B cell (primary cell): ENCODE measurements at regions not wholly inside any gene's neighbourhood (a gene's known extent, or its start where the extent isn't known, plus 50 kb on each side); places are given as distances from the start of the nearest gene placed in this dataset.

Experiments
- ATAC-seq: fragments of 200-7000 bp; cut with Tn5 transposase; one replicate; pipeline ENCODE4 v1.10.0; 2021; ENCODE audit warnings: low read depth, mild to moderate bottlenecking, moderate number of reproducible peaks, moderate library complexity
- CTCF ChIA-PET: fragments of 350-600 bp; sonication (Branson Sonifier 250); formaldehyde crosslinking; loops from one replicate; lab custom pipeline; 2021; ENCODE audit warnings: antibody characterized with exemption, inconsistent platforms; lab: Charles Lee
- POLR2A ChIA-PET: fragments of 350-600 bp; sonication (Branson Sonifier 250); formaldehyde crosslinking; loops from one replicate; lab custom pipeline; 2021; ENCODE audit warnings: antibody characterized with exemption; lab: Charles Lee
- DNase-seq: peaks from one replicate; pipeline ENCODE4 v3.0.0; 2013
- H2AFZ ChIP-seq: 2 replicates; pipeline ENCODE4 v1.6.1; 2012; ENCODE audit warnings: mild to moderate bottlenecking, low read depth, low read length; ENCODE audit not compliant: insufficient read depth, poor library complexity, severe bottlenecking
- H3K27ac ChIP-seq, 2 donors: 1 replicate in 1 of 2; 2 replicates in 1 of 2; pipeline ENCODE4 v1.5.1; 2012 to 2013; ENCODE audit warnings: low read length in 2 of 2, mild to moderate bottlenecking in 2 of 2, moderate library complexity in 1 of 2
- H3K27me3 ChIP-seq, 4 experiments: fragments of 200-600 bp in 1 of 4; sonication (generic) in 1 of 4; replicated peaks in 1 of 4; 1 replicate in 2 of 4; 2 replicates in 2 of 4; pipeline versions ENCODE4 v1.6.1 to v1.7.0; 2013 to 2016; ENCODE audit warnings: low read length in 3 of 4, mild to moderate bottlenecking in 2 of 4, mixed read lengths in 1 of 4, moderate library complexity in 1 of 4; ENCODE audit not compliant: insufficient read depth in 4 of 4, control insufficient read depth in 3 of 4; ENCODE audit errors: control extremely low read depth in 1 of 4
- H3K36me3 ChIP-seq, 2 experiments: replicated peaks in 1 of 2; 1 replicate in 1 of 2; 2 replicates in 1 of 2; pipeline versions ENCODE4 v1.6.1 to v1.7.1; 2013; ENCODE audit warnings: low read length in 1 of 2; ENCODE audit not compliant: insufficient read depth in 2 of 2, control insufficient read depth in 1 of 2; ENCODE audit errors: control extremely low read depth in 1 of 2, extremely low read depth in 1 of 2
- H3K4me1 ChIP-seq, 2 donors: fragments of 200-600 bp in 1 of 2; sonication (generic) in 1 of 2; 1 replicate in 1 of 2; 2 replicates in 1 of 2; pipeline versions ENCODE4 v1.5.1 to v1.6.1; 2013 to 2017; ENCODE audit warnings: low read length in 2 of 2; ENCODE audit not compliant: control insufficient read depth in 2 of 2, insufficient read depth in 2 of 2
- H3K4me2 ChIP-seq: replicated peaks from 2 replicates; pipeline ENCODE3; 2012; ENCODE audit warnings: mild to moderate bottlenecking, low read depth, low read length; ENCODE audit not compliant: poor library complexity, severe bottlenecking
- H3K4me3 ChIP-seq, 5 experiments: fragments of 200-600 bp in 1 of 5; sonication (generic) in 1 of 5; 1 replicate in 3 of 5; 2 replicates in 2 of 5; pipeline versions ENCODE4 v1.5.1 to v1.7.0; 2011 to 2016; ENCODE audit warnings: low read length in 4 of 5, mild to moderate bottlenecking in 4 of 5, low read depth in 2 of 5, control low read depth in 1 of 5, moderate library complexity in 1 of 5; ENCODE audit not compliant: insufficient read depth in 1 of 5; ENCODE audit errors: control extremely low read depth in 1 of 5, extremely low read depth in 1 of 5
- H3K79me2 ChIP-seq: fragments of 200-600 bp; sonication (generic); one replicate; pipeline ENCODE4 v1.6.0; 2016; ENCODE audit warnings: low read length; ENCODE audit not compliant: control insufficient read depth, insufficient read depth
- H3K9ac ChIP-seq: fragments of 200-600 bp; sonication (generic); 2 replicates; pipeline ENCODE4 v1.6.1; 2017; ENCODE audit warnings: mild to moderate bottlenecking, low read length, moderate library complexity
- H3K9me3 ChIP-seq, 3 donors: one replicate each; pipeline versions ENCODE4 v1.6.1 to v1.7.1; 2013; ENCODE audit warnings: low read length in 2 of 3; ENCODE audit not compliant: control insufficient read depth in 2 of 3, insufficient read depth in 1 of 3; ENCODE audit errors: control extremely low read depth in 1 of 3
- H4K20me1 ChIP-seq: 2 replicates; pipeline ENCODE4 v1.6.0; 2012; ENCODE audit warnings: mild to moderate bottlenecking, low read length; ENCODE audit not compliant: insufficient read depth, control insufficient read depth, poor library complexity, severe bottlenecking
- H3K27ac Mint-ChIP-seq: one replicate; pipeline ENCODE4 v1.8.0; 2021; ENCODE audit warnings: mixed read lengths
- H3K27me3 Mint-ChIP-seq: one replicate; pipeline ENCODE4 v1.8.0; 2021; ENCODE audit warnings: mixed read lengths
- H3K4me1 Mint-ChIP-seq: one replicate; pipeline ENCODE4 v1.8.0; 2021; ENCODE audit warnings: mixed read lengths
- H3K4me3 Mint-ChIP-seq: one replicate; pipeline ENCODE4 v1.8.0; 2021; ENCODE audit warnings: mixed read lengths
- H3K9me3 Mint-ChIP-seq: one replicate; pipeline ENCODE4 v1.8.0; 2022; ENCODE audit warnings: mixed read lengths; ENCODE audit not compliant: insufficient read depth
- CTCF ChIP-seq: fragments of 200-600 bp; IDR thresholded peaks from one replicate; pipeline ENCODE4 v1.8.0; 2022; ENCODE audit warnings: antibody characterized with exemption, mild to moderate bottlenecking
- EZH2 ChIP-seq: IDR thresholded peaks from 2 replicates; pipeline ENCODE4 v1.6.1; 2012; ENCODE audit warnings: borderline replicate concordance, low read depth, mild to moderate bottlenecking, moderate library complexity, low read length; ENCODE audit not compliant: insufficient read depth, poor library complexity, severe bottlenecking
- WGBS: methylation state at CpG from one replicate; pipeline ENCODE4 v1.1.5; 2013; ENCODE audit warnings: missing lambda C conversion rate; ENCODE audit not compliant: insufficient coverage; 5-methylcytosine and 5-hydroxymethylcytosine counted together
- intact Hi-C: fragments of 100-400 bp; cut with micrococcal nuclease; formaldehyde crosslinking; loops from one replicate; pipeline ENCODE4 v1.10.0; 2022

DNA sequence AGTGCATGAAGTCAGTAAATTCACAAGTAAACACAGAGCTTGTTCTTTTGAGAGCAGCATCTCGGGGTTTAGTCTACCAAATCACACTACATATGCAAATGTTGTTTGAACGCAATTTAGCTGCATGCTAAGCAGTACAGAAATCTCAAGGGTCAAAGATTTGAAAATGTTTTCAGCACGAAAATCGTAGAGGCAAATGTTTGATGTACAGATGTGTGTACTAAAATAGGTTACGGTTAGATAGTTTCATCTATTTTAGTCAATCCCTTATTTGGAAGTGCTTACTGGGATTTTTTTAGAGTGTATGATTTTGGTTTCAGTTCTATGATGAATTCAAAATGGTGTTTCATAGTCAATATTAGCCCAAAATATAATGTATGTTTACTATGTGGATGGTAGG, 1928.2 kb upstream of the TENM3 start:
- no peak for TF ChIP-seq CTCF
- TF ChIP-seq EZH2 = no peak
- ChIA-PET CTCF (no interaction called here), POLR2A (no interaction called here)
- Histone ChIP-seq H3K9ac (peak overlapping the region; percentile 60), H3K4me3 (peak overlapping the region in 4 of 5 experiments; percentile 13 to 51 (median 30)), H3K4me1 (peaks cover 0 to 7% of the 10 kb centered on the region in 2 donors), H2AFZ (peak overlapping the region; percentile 62), H3K27ac (no peak overlapping the region), H3K4me2 (peak overlapping the region; percentile 62), H3K79me2 (no peaks in the 10 kb centered on the region), H4K20me1 (no peaks in the 10 kb centered on the region), H3K27me3 (no peaks in the 10 kb centered on the region), H3K36me3 (no peaks in the 10 kb centered on the region), H3K9me3 (no peaks in the 10 kb centered on the region)
- Mint-ChIP-seq H3K4me3 (no peak overlapping the region), H3K27ac (no peak overlapping the region), H3K9me3 (no peaks in the 10 kb centered on the region), H3K4me1 (peaks cover 1% of the 10 kb centered on the region), H3K27me3 (no peaks in the 10 kb centered on the region)
- no peak for ATAC-seq
- 0% methylated on average over 1 of the region's 5 CpGs for WGBS
- DNase-seq = peak; percentile 7
- intact Hi-C loops = no loop called here

GRCh38 chr4:180330521-180330920, 1912.7 kb upstream of the TENM3 start:
- CTCF ChIA-PET = no interaction called here

More at GRCh38 chr4:180330521-180330920, 1912.7 kb upstream of the TENM3 start:
- Histone ChIP-seq H3K79me2 (no peaks in the 10 kb centered on the region), H3K4me2 (no peak overlapping the region), H3K27ac (no peak overlapping the region), H3K27me3 (no peaks in the 10 kb centered on the region), H3K36me3 (no peaks in the 10 kb centered on the region), H2AFZ (no peak overlapping the region), H3K9me3 (no peaks in the 10 kb centered on the region), H3K9ac (no peak overlapping the region), H3K4me1 (no peaks in the 10 kb centered on the region), H4K20me1 (no peaks in the 10 kb centered on the region), H3K4me3 (no peak overlapping the region)
- POLR2A ChIA-PET = no interaction called here
- TF ChIP-seq EZH2 = no peak
- TF ChIP-seq CTCF = no peak
- no peaks in the 10 kb centered on the region for H3K27me3 Mint-ChIP-seq
- no peak for DNase-seq
- intact Hi-C loops = no loop called here
- H3K4me1 Mint-ChIP-seq = no peaks in the 10 kb centered on the region
- H3K27ac Mint-ChIP-seq = no peak overlapping the region
- no peaks in the 10 kb centered on the region for H3K9me3 Mint-ChIP-seq
- ATAC-seq = no peak
- no CpG with 5 or more reads among the region's 2 CpGs for WGBS
- no peak overlapping the region for H3K4me3 Mint-ChIP-seq
